Suprapubic skin (tissue), 3 donors: ENCODE measurements at regions not wholly inside any gene's neighbourhood (a gene's known extent, or its start where the extent isn't known, plus 50 kb on each side); places are given as distances from the start of the nearest gene placed in this dataset.

Experiments
- EP300 ChIP-seq: sonication (generic); formaldehyde crosslinking; IDR thresholded peaks from one replicate; pipeline ENCODE4 v1.6.1; 2017; ENCODE audit warnings: antibody characterized with exemption
- TF ChIP-seq, protein P1 (sequence below), 2 donors: fragments of 200-600 bp in 1 of 2; fragments of 450-650 bp in 1 of 2; sonication (generic) in 1 of 2; IDR thresholded peaks; one replicate each; pipeline ENCODE4 v1.5.1; 2016 to 2019; ENCODE audit warnings: antibody characterized with exemption in 2 of 2, mild to moderate bottlenecking in 1 of 2, moderate library complexity in 1 of 2

DNA sequence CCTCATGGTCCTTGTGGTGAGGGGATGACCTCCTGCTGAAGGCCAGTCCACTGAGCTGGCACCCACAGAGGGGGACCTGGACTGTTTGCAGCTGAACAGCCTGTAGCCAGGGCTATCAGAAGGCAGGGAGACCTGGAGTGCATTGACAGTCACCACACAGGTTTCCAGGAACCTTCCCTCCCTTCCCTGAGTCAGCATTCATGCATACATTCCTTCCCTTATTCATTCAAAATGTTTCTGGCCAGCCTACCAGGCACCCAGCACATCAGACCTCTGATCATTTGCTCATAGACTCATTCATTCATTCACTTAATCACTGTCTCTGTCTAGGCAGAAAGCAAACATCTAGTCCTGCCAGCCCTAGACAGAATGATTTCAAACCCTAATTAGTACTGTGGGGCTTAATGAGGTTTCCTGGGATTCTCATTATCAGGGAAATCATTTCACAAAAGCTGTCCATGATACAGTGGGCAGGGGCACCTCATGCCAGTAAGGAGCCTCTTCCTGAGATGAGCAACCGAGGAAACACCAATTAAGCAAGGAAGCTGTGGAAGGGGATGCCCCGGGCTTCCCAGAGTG is 110.1 kb upstream of the PPP1R26 start:
- TF ChIP-seq, protein P1, sequence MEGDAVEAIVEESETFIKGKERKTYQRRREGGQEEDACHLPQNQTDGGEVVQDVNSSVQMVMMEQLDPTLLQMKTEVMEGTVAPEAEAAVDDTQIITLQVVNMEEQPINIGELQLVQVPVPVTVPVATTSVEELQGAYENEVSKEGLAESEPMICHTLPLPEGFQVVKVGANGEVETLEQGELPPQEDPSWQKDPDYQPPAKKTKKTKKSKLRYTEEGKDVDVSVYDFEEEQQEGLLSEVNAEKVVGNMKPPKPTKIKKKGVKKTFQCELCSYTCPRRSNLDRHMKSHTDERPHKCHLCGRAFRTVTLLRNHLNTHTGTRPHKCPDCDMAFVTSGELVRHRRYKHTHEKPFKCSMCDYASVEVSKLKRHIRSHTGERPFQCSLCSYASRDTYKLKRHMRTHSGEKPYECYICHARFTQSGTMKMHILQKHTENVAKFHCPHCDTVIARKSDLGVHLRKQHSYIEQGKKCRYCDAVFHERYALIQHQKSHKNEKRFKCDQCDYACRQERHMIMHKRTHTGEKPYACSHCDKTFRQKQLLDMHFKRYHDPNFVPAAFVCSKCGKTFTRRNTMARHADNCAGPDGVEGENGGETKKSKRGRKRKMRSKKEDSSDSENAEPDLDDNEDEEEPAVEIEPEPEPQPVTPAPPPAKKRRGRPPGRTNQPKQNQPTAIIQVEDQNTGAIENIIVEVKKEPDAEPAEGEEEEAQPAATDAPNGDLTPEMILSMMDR (IDR thresholded peaks at IDR 0.05), result no peak
- TF ChIP-seq EP300, result no peak
